HL-60 (cell line): ENCODE measurements at regions not wholly inside any gene's neighbourhood (a gene's known extent, or its start where the extent isn't known, plus 50 kb on each side); places are given as distances from the start of the nearest gene placed in this dataset.

Experiments
- DNase-seq, 2 experiments: peaks; one replicate each; pipeline ENCODE4 v3.0.0-alpha.2; 2010 to 2020; ENCODE audit warnings: low read depth in 1 of 2, low spot score in 1 of 2
- H3K27ac ChIP-seq: fragments of 250-450 bp; sonication (Bioruptor Pico); replicated peaks from 2 replicates; pipeline ENCODE4 v1.5.1; 2020; ENCODE audit warnings: mild to moderate bottlenecking, moderate library complexity
- H3K27me3 ChIP-seq: fragments of 250-450 bp; sonication (Bioruptor Pico); 2 replicates; pipeline ENCODE4 v1.5.1; 2021; ENCODE audit warnings: mild to moderate bottlenecking, moderate library complexity; ENCODE audit not compliant: insufficient read depth, poor library complexity, severe bottlenecking
- H3K4me3 ChIP-seq: replicated peaks from 2 replicates; pipeline ENCODE4 v1.5.1; 2011; ENCODE audit warnings: mild to moderate bottlenecking, control low read depth, low read length; ENCODE audit not compliant: insufficient read depth
- CTCF ChIP-seq: IDR thresholded peaks from one replicate; pipeline ENCODE4 v1.5.1; 2011; ENCODE audit warnings: low read length, control low read depth, inconsistent platforms; ENCODE audit not compliant: insufficient read depth
- GABPA ChIP-seq: IDR thresholded peaks from 2 replicates; pipeline ENCODE4 v1.6.1; 2012; ENCODE audit warnings: low read depth
- POLR2AphosphoS5 ChIP-seq: IDR thresholded peaks from 2 replicates; pipeline ENCODE4 v1.6.1; 2012; ENCODE audit warnings: low read depth
- REST ChIP-seq: IDR thresholded peaks from 2 replicates; pipeline ENCODE4 v1.6.1; 2012; ENCODE audit warnings: low read depth; ENCODE audit not compliant: insufficient replicate concordance
- SPI1 ChIP-seq: IDR thresholded peaks from 2 replicates; pipeline ENCODE4 v1.6.1; 2012; ENCODE audit warnings: low read depth, mild to moderate bottlenecking, borderline replicate concordance

- no peak for TF ChIP-seq SPI1
- no peak for TF ChIP-seq CTCF
- TF ChIP-seq GABPA, result no peak
- no peak for TF ChIP-seq POLR2AphosphoS5
- TF ChIP-seq REST, result no peak
- Histone ChIP-seq H3K27me3 (no peaks in the 10 kb centered on the region), H3K27ac (no peak overlapping the region), H3K4me3 (no peak overlapping the region)
- no peak for DNase-seq
Measured at GRCh38 chr1:228861832-228862180, 126.5 kb downstream of the RHOU start.

- H3K27me3 ChIP-seq, result no peaks in the 10 kb centered on the region
- no peak for DNase-seq
- TF ChIP-seq REST, result no peak
- TF ChIP-seq POLR2AphosphoS5, result no peak
- no peak for TF ChIP-seq GABPA
- TF ChIP-seq SPI1, result no peak
- TF ChIP-seq CTCF, result no peak
- H3K4me3 ChIP-seq, result no peak overlapping the region
- H3K27ac ChIP-seq, result no peak overlapping the region
Measured at GRCh38 chr1:228862542-228863505, 127.5 kb downstream of the RHOU start.

GRCh38 chr1:228863776-228864175 is 128.5 kb downstream of the RHOU start:
- TF ChIP-seq GABPA (no peak), SPI1 (no peak), REST (no peak), CTCF (no peak), POLR2AphosphoS5 (no peak)
- Histone ChIP-seq H3K4me3 (no peak overlapping the region), H3K27ac (no peak overlapping the region), H3K27me3 (no peaks in the 10 kb centered on the region)
- DNase-seq, result no peak
